ENCODE measurements at regions not wholly inside any gene's neighbourhood (a gene's known extent, or its start where the extent isn't known, plus 50 kb on each side); places are given as distances from the start of the nearest gene placed in this dataset.

DNA sequence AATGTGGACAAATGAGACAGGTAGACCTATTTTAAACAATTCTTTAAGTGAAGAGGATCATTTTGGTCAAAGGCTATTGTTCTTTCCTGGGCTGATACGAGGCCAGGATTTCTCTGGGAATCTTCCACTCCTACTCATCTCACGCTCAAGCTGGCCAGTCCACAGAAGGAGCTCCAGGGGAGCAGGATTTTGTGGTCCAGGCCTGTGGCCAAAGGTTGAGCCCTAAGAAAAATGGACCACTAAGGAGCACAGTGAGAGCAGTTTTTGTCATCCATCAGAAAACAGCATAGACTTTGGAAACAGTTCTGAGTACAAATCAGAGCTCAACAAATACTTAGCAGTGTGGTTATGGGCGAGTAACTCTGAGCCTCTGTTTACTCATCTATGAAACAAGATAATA is 260.2 kb upstream of the RUNX1 start:
- H3K4me3 Mint-ChIP-seq, result no peak overlapping the region
- DNase-seq (no peak), ATAC-seq (no peak)
- WGBS (ENCODE audit: insufficient coverage), result 95% methylated on average over 2 of the region's 3 CpGs
- H3K27ac ChIP-seq (ENCODE audit: low read length), result no peak overlapping the region
- intact Hi-C loops (cut with micrococcal nuclease), result no loop called here
- H3K36me3 ChIP-seq (ENCODE audit: control insufficient read depth, insufficient read depth, low read length), result no peaks in the 10 kb centered on the region
- H3K4me1 ChIP-seq (ENCODE audit: control insufficient read depth, insufficient read depth, low read length), result no peaks in the 10 kb centered on the region
- H3K36me3 Mint-ChIP-seq, result no peaks in the 10 kb centered on the region
- no peaks in the 10 kb centered on the region for H3K9me3 Mint-ChIP-seq
- H3K27me3 ChIP-seq (ENCODE audit: control insufficient read depth, insufficient read depth, low read length), result no peaks in the 10 kb centered on the region
- H3K4me1 Mint-ChIP-seq, result no peaks in the 10 kb centered on the region
- no peak overlapping the region for H3K27ac Mint-ChIP-seq
- no peaks in the 10 kb centered on the region for H3K9me3 ChIP-seq (ENCODE audit: control insufficient read depth, insufficient read depth, low read length)
- H3K27me3 Mint-ChIP-seq (ENCODE audit: low read depth in 2 of 2), result peaks cover 8 to 26% of the 10 kb centered on the region in 2 donors
- no peak overlapping the region for H3K4me3 ChIP-seq (ENCODE audit: low read length)
- TF ChIP-seq, protein P1, sequence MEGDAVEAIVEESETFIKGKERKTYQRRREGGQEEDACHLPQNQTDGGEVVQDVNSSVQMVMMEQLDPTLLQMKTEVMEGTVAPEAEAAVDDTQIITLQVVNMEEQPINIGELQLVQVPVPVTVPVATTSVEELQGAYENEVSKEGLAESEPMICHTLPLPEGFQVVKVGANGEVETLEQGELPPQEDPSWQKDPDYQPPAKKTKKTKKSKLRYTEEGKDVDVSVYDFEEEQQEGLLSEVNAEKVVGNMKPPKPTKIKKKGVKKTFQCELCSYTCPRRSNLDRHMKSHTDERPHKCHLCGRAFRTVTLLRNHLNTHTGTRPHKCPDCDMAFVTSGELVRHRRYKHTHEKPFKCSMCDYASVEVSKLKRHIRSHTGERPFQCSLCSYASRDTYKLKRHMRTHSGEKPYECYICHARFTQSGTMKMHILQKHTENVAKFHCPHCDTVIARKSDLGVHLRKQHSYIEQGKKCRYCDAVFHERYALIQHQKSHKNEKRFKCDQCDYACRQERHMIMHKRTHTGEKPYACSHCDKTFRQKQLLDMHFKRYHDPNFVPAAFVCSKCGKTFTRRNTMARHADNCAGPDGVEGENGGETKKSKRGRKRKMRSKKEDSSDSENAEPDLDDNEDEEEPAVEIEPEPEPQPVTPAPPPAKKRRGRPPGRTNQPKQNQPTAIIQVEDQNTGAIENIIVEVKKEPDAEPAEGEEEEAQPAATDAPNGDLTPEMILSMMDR (IDR thresholded peaks at IDR 0.05), result no peak

DNA sequence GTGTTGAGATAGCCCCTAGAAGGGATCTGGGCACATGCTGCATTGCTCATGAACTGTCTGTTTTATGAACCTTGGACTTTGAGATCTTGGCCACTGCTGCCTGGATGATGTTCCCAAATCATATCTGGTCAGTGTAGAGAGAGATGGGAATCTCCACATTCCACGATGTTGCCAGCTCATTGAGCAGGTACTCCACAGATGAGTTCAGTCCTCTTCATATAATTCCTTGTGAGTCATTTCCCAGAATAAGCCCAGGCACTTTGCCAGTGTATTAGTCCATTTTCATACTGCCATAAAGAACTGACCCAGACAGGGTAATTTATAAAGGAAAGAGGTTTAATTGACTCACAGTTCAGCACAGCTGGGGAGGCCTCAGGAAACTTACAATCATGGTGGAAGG is 254.0 kb upstream of the RUNX1 start:
- 70% methylated on average over 1 of the region's 1 CpG for WGBS (ENCODE audit: insufficient coverage)
- Histone ChIP-seq H3K36me3 (ENCODE audit: control insufficient read depth, insufficient read depth, low read length) (no peaks in the 10 kb centered on the region), H3K4me1 (ENCODE audit: control insufficient read depth, insufficient read depth, low read length) (no peaks in the 10 kb centered on the region), H3K27ac (ENCODE audit: low read length) (no peak overlapping the region), H3K9me3 (ENCODE audit: control insufficient read depth, insufficient read depth, low read length) (no peaks in the 10 kb centered on the region), H3K4me3 (ENCODE audit: low read length) (no peak overlapping the region), H3K27me3 (ENCODE audit: control insufficient read depth, insufficient read depth, low read length) (no peaks in the 10 kb centered on the region)
- intact Hi-C loops (cut with micrococcal nuclease), result no loop called here
- Mint-ChIP-seq H3K9me3 (no peaks in the 10 kb centered on the region), H3K36me3 (no peaks in the 10 kb centered on the region), H3K4me1 (no peaks in the 10 kb centered on the region), H3K27me3 (ENCODE audit: low read depth in 2 of 2) (peaks cover 7 to 29% of the 10 kb centered on the region in 2 donors), H3K4me3 (no peak overlapping the region), H3K27ac (no peak overlapping the region)
- DNase-seq (no peak), ATAC-seq (no peak)
- TF ChIP-seq, protein P1 (IDR thresholded peaks at IDR 0.05), result no peak

DNA sequence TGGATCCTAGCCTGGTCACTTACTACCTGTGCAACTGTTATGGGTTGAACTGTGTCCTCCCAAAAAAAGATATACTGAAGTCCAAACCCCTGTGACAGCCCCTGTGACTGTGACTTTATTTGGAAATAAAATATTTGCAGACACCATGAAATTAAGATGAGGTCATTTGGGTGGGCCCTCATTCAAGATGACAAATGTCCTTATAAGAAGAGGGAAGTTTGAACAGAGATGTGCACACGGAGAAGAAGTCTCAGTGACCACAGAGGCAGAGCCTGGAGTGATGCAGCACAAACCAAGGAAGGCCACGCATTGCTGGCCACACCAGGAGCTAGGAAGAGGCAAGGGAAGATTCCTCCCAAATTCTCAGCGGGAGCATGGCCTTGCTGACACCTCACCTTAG is 249.7 kb upstream of the RUNX1 start:
- ATAC-seq (peak in 1 of 3 donors; percentile 53), DNase-seq (no peak)
- Mint-ChIP-seq H3K27ac (no peak overlapping the region), H3K36me3 (no peaks in the 10 kb centered on the region), H3K9me3 (no peaks in the 10 kb centered on the region), H3K27me3 (ENCODE audit: low read depth in 2 of 2) (peaks cover 9 to 22% of the 10 kb centered on the region in 2 donors), H3K4me1 (no peaks in the 10 kb centered on the region), H3K4me3 (no peak overlapping the region)
- H3K9me3 ChIP-seq (ENCODE audit: control insufficient read depth, insufficient read depth, low read length), result no peaks in the 10 kb centered on the region
- H3K4me1 ChIP-seq (ENCODE audit: control insufficient read depth, insufficient read depth, low read length), result no peaks in the 10 kb centered on the region
- H3K27me3 ChIP-seq (ENCODE audit: control insufficient read depth, insufficient read depth, low read length), result no peaks in the 10 kb centered on the region
- TF ChIP-seq, protein P1 (IDR thresholded peaks at IDR 0.05), result no peak
- WGBS (ENCODE audit: insufficient coverage), result 69% methylated on average over 3 of the region's 3 CpGs
- H3K27ac ChIP-seq (ENCODE audit: low read length), result no peak overlapping the region
- H3K36me3 ChIP-seq (ENCODE audit: control insufficient read depth, insufficient read depth, low read length), result no peaks in the 10 kb centered on the region
- no peak overlapping the region for H3K4me3 ChIP-seq (ENCODE audit: low read length)
- intact Hi-C loops (cut with micrococcal nuclease), result no loop called here

DNA sequence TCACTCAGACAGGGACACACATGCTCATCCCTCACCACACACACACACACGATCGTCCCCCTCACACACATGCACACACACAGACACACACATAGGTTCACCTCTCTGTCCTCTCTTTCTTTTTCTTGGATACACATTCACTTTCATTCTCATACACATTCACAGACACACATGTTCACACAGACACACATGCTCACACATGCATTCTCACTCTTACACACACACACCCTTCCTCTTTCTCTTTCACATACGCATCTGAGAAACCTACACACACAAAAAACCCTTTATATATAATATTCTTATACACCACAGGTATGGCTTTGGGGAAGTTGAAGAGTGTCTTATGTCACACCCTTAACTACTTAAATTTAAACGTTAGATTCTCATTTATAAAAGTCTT is 248.6 kb upstream of the RUNX1 start:
- DNase-seq (no peak), ATAC-seq (no peak)
- Histone ChIP-seq H3K9me3 (ENCODE audit: control insufficient read depth, insufficient read depth, low read length) (no peaks in the 10 kb centered on the region), H3K36me3 (ENCODE audit: control insufficient read depth, insufficient read depth, low read length) (no peaks in the 10 kb centered on the region), H3K4me1 (ENCODE audit: control insufficient read depth, insufficient read depth, low read length) (no peaks in the 10 kb centered on the region), H3K27ac (ENCODE audit: low read length) (no peak overlapping the region), H3K27me3 (ENCODE audit: control insufficient read depth, insufficient read depth, low read length) (no peaks in the 10 kb centered on the region), H3K4me3 (ENCODE audit: low read length) (no peak overlapping the region)
- Mint-ChIP-seq H3K27me3 (ENCODE audit: low read depth in 2 of 2) (peaks cover 6 to 19% of the 10 kb centered on the region in 2 donors), H3K36me3 (no peaks in the 10 kb centered on the region), H3K4me1 (no peaks in the 10 kb centered on the region), H3K27ac (no peak overlapping the region), H3K4me3 (no peak overlapping the region), H3K9me3 (no peaks in the 10 kb centered on the region)
- intact Hi-C loops (cut with micrococcal nuclease), result no loop called here
- WGBS (ENCODE audit: insufficient coverage), result 91% methylated on average over 3 of the region's 4 CpGs
- TF ChIP-seq, protein P1 (IDR thresholded peaks at IDR 0.05), result no peak

Measured in natural killer cell (primary cell).